HepG2 (cell line): ENCODE measurements at regions not wholly inside any gene's neighbourhood (a gene's known extent, or its start where the extent isn't known, plus 50 kb on each side); places are given as distances from the start of the nearest gene placed in this dataset.

ENCODE experiments used
- ATAC-seq: fragments of 200-7000 bp; cut with Tn5 transposase; 3 replicates; pipeline ENCODE4 v1.9.1; 2020; ENCODE audit warnings: mild to moderate bottlenecking, moderate library complexity
- BruUV-seq: library from RNA; stranded (reverse); fragments of 400-500 nt; replicated peaks from 2 replicates; lab custom pipeline; 2021; lab: Mats Ljungman, UMichigan
- CTCF ChIA-PET: fragments of 300-600 bp; formaldehyde crosslinking; extraction: SDS; loops from one replicate; lab custom pipeline; 2021; ENCODE audit warnings: low total read pairs, inconsistent platforms, low intra/inter-chr PET ratio; lab: Yijun Ruan, JAX
- POLR2A ChIA-PET: fragments of 350-600 bp; sonication (Branson Sonifier 250); formaldehyde crosslinking; loops from one replicate; lab custom pipeline; 2020; ENCODE audit warnings: antibody characterized with exemption, inconsistent platforms; lab: Yijun Ruan, JAX
- DNase-seq: peaks from one replicate; pipeline ENCODE4 v3.0.0-alpha.2; 2015; ENCODE audit warnings: low spot score
- FAIRE-seq: peaks from 3 replicates; lab custom pipeline; 2011; peaks lifted over from hg19 to GRCh38; lab: Jason Lieb, UNC
- H2AFZ ChIP-seq: one replicate; pipeline ENCODE4 v1.6.1; 2011; ENCODE audit warnings: low read length, inconsistent platforms
- H3K27ac ChIP-seq: fragments of 300-600 bp; 3 replicates; pipeline ENCODE4 v1.8.0; 2011; ENCODE audit warnings: mixed run types, mild to moderate bottlenecking, mixed read lengths, low read length, inconsistent platforms; ENCODE audit not compliant: insufficient read depth; ENCODE audit errors: extremely low read length
- H3K27me3 ChIP-seq, 2 experiments: fragments of 200-600 bp in 1 of 2; 2 replicates in 1 of 2; 3 replicates in 1 of 2; pipeline versions ENCODE4 v1.6.0 to v1.8.0; 2011; ENCODE audit warnings: low read length in 2 of 2, mild to moderate bottlenecking in 2 of 2, moderate library complexity in 2 of 2, inconsistent platforms in 1 of 2; ENCODE audit not compliant: insufficient read depth in 2 of 2, control insufficient read depth in 1 of 2
- H3K36me3 ChIP-seq, 2 experiments: fragments of 200-600 bp in 1 of 2; replicated peaks in 1 of 2; 2 replicates in 1 of 2; 3 replicates in 1 of 2; pipeline versions ENCODE4 v1.5.1 to v1.8.0; 2011; ENCODE audit warnings: low read length in 2 of 2, inconsistent platforms in 1 of 2; ENCODE audit not compliant: insufficient read depth in 2 of 2, control insufficient read depth in 1 of 2
- H3K4me1 ChIP-seq: 2 replicates; pipeline ENCODE4 v1.5.1; 2012; ENCODE audit warnings: low read length, inconsistent platforms; ENCODE audit not compliant: insufficient read depth
- H3K4me2 ChIP-seq: 2 replicates; pipeline ENCODE4 v1.6.0; 2011; ENCODE audit warnings: low read depth, low read length, inconsistent platforms
- H3K4me3 ChIP-seq, 3 experiments: fragments of 200-600 bp in 1 of 3; sonication (generic), shearing (Covaris generic) in 1 of 3; replicated peaks in 1 of 3; 2 replicates each; pipeline ENCODE4 v1.5.1; 2011 to 2016; ENCODE audit warnings: low read length in 3 of 3, inconsistent platforms in 2 of 3, low read depth in 2 of 3, mild to moderate bottlenecking in 2 of 3, control low read depth in 1 of 3, mixed read lengths in 1 of 3; ENCODE audit not compliant: insufficient read depth in 1 of 3
- H3K79me2 ChIP-seq: one replicate; pipeline ENCODE4 v1.6.1; 2011; ENCODE audit warnings: low read length, inconsistent platforms; ENCODE audit not compliant: insufficient read depth
- H3K9ac ChIP-seq: 2 replicates; pipeline ENCODE4 v1.6.0; 2011; ENCODE audit warnings: mild to moderate bottlenecking, low read depth, low read length, inconsistent platforms; ENCODE audit not compliant: insufficient read depth
- H3K9me3 ChIP-seq: 2 replicates; pipeline ENCODE4 v1.5.1; 2012; ENCODE audit warnings: mild to moderate bottlenecking, low read length
- H4K20me1 ChIP-seq: 2 replicates; pipeline ENCODE4 v1.6.0; 2011; ENCODE audit warnings: inconsistent platforms, mild to moderate bottlenecking, low read length, moderate library complexity; ENCODE audit not compliant: insufficient read depth
- IRF2 ChIP-seq: IDR thresholded peaks from 2 replicates; pipeline ENCODE4 v1.6.1; 2018; ENCODE audit warnings: missing genetic modification reagents, missing compliant biosample characterization
- U2AF1 ChIP-seq: fragments of 200-400 bp; formaldehyde crosslinking; optimal IDR thresholded peaks from 2 replicates; pipeline ENCODE3; 2017; ENCODE audit warnings: mild to moderate bottlenecking, low read depth, low read length
- ZMYM3 ChIP-seq: sonication (generic); formaldehyde crosslinking; IDR thresholded peaks from 2 replicates; pipeline ENCODE4 v1.5.1; 2020; ENCODE audit warnings: mild to moderate bottlenecking, missing genetic modification reagents
- ZNF121 ChIP-seq: sonication (generic); formaldehyde crosslinking; IDR thresholded peaks from 2 replicates; pipeline ENCODE4 v1.5.0; 2020; ENCODE audit warnings: mild to moderate bottlenecking, missing genetic modification reagents
- ZNF605 ChIP-seq: sonication (generic); formaldehyde crosslinking; IDR thresholded peaks from 2 replicates; pipeline ENCODE4 v1.8.0; 2022; ENCODE audit warnings: mild to moderate bottlenecking, missing genetic modification reagents
- whole genome bisulfite sequencing: methylation state at CpG from one replicate; pipeline ENCODE4 v1.1.6; 2017; ENCODE audit warnings: low lambda C conversion rate; 5-methylcytosine and 5-hydroxymethylcytosine counted together
- in situ Hi-C: cut with HindIII; loops from 2 replicates; pipeline ENCODE4 v1.10.0; 2017; ENCODE audit warnings: low pct_unique_long_range_greater_than_20kb; ENCODE audit not compliant: extremely low pct_ligation_motif_present
- intact Hi-C: fragments of 100-400 bp; cut with micrococcal nuclease; formaldehyde crosslinking; loops from one replicate; pipeline ENCODE4 v1.10.0; 2022; ENCODE audit not compliant: unreplicated experiment
- TF ChIP-seq, protein P1 (sequence below): sonication (generic); formaldehyde crosslinking; conservative IDR thresholded peaks from 2 replicates; pipeline ENCODE4 v1.8.0; 2022; ENCODE audit warnings: mild to moderate bottlenecking, moderate library complexity, missing genetic modification reagents
- TF ChIP-seq, protein P2 (sequence below): IDR thresholded peaks from 2 replicates; pipeline ENCODE4 v1.6.1; 2016; ENCODE audit warnings: missing compliant biosample characterization, missing genetic modification reagents, borderline replicate concordance
- TF ChIP-seq, protein P3 (sequence below): sonication (generic); formaldehyde crosslinking; IDR thresholded peaks from 2 replicates; pipeline ENCODE4 v1.5.1; 2020; ENCODE audit warnings: mild to moderate bottlenecking, missing genetic modification reagents, borderline replicate concordance

DNA sequence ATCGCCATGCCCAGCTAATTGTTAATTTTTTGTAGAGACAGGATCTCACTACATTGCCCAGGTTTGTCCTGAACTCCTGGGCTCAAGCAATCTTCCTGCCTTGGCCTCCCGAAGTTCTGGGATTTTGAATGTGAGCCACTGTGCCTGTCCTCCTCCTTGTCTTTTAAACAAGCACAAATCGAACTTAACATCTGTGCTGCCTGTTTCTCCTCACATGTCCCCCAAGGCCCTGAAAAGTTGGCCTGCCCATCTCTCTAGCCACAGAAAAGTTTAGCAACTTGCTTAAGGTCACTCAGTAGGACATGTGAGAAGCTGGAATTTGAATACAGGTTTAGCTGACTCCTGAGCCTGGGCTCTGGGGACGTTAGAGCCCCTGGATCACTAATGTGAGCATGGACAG is 115.7 kb upstream of the KCNG1 start:
- FAIRE-seq (no peak), ATAC-seq (no peak), DNase-seq (no peak)
- Histone ChIP-seq H3K27ac (no peak overlapping the region), H3K4me1 (no peaks in the 10 kb centered on the region), H3K9me3 (no peaks in the 10 kb centered on the region), H3K9ac (no peak overlapping the region), H3K4me2 (no peak overlapping the region), H3K79me2 (no peaks in the 10 kb centered on the region), H4K20me1 (no peaks in the 10 kb centered on the region), H3K4me3 (no peak overlapping the region), H3K36me3 (no peaks in the 10 kb centered on the region), H3K27me3 (peaks cover 4 to 36% of the 10 kb centered on the region in 2 experiments; a peak in 3 of 5 replicates), H2AFZ (no peak overlapping the region)
- no peak for TF ChIP-seq ZMYM3
- TF ChIP-seq ZNF605 (CRISPR knock-in tag) = no peak
- TF ChIP-seq ZNF121 = 0 out of 2 replicates have a peak, but pooled peaks have one; percentile 10
- TF ChIP-seq, protein P1, sequence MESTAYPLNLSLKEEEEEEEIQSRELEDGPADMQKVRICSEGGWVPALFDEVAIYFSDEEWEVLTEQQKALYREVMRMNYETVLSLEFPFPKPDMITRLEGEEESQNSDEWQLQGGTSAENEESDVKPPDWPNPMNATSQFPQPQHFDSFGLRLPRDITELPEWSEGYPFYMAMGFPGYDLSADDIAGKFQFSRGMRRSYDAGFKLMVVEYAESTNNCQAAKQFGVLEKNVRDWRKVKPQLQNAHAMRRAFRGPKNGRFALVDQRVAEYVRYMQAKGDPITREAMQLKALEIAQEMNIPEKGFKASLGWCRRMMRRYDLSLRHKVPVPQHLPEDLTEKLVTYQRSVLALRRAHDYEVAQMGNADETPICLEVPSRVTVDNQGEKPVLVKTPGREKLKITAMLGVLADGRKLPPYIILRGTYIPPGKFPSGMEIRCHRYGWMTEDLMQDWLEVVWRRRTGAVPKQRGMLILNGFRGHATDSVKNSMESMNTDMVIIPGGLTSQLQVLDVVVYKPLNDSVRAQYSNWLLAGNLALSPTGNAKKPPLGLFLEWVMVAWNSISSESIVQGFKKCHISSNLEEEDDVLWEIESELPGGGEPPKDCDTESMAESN (CRISPR knock-in tag) = no peak
- TF ChIP-seq IRF2 (CRISPR knock-in tag) = no peak
- no peak for TF ChIP-seq U2AF1
- TF ChIP-seq, protein P2, sequence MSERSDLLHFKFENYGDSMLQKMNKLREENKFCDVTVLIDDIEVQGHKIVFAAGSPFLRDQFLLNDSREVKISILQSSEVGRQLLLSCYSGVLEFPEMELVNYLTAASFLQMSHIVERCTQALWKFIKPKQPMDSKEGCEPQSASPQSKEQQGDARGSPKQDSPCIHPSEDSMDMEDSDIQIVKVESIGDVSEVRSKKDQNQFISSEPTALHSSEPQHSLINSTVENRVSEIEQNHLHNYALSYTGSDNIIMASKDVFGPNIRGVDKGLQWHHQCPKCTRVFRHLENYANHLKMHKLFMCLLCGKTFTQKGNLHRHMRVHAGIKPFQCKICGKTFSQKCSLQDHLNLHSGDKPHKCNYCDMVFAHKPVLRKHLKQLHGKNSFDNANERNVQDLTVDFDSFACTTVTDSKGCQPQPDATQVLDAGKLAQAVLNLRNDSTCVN = no peak
- TF ChIP-seq, protein P3, sequence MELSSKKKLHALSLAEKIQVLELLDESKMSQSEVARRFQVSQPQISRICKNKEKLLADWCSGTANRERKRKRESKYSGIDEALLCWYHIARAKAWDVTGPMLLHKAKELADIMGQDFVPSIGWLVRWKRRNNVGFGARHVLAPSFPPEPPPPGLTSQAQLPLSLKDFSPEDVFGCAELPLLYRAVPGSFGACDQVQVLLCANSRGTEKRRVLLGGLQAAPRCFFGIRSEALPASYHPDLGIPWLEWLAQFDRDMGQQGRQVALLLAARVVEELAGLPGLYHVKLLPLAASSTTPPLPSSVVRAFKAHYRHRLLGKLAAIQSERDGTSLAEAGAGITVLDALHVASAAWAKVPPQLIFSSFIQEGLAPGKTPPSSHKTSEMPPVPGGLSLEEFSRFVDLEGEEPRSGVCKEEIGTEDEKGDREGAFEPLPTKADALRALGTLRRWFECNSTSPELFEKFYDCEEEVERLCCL (CRISPR knock-in tag) = no peak
- POLR2A ChIA-PET = no interaction called here
- intact Hi-C loops = no loop called here
- in situ Hi-C loops = no loop called here
- 1% methylated on average over 4 of the region's 4 CpGs for whole genome bisulfite sequencing
- BruUV-seq = no TSS peak
- CTCF ChIA-PET = no interaction called here
